GM20431 (cell line): ENCODE measurements at regions not wholly inside any gene's neighbourhood (a gene's known extent, or its start where the extent isn't known, plus 50 kb on each side); places are given as distances from the start of the nearest gene placed in this dataset.
"Not testable (repeated sequence)": the region's sequence is repeated elsewhere in the genome, so short reads cannot be mapped to it uniquely, and the experiment has no call there.

ENCODE experiments used
- in situ Hi-C: fragments of 300-500 bp; cut with MseI, MboI; formaldehyde crosslinking; loops from one replicate; pipeline ENCODE4 v1.15.0; 2020; ENCODE audit warnings: low sequenced_read_pairs; ENCODE audit not compliant: unreplicated experiment

DNA sequence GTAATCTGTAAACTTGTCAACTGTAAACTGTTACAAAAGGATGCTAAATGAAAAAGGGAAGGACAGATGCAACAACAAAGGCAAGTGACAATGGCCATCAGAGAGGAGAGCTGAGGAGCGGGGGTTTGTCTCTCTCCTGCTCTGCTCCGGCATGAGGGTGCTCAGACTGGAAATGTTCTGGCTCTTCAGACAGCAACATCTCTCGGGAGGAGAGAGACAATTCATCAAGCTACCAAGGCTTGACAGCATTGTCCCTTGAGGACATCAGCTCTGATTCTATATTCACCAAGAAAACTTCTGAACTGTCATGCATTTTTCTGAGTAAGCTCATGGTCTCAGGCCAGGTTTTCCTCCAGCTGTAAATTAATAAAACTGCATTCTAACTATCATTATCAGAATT lies 408.2 kb downstream of the IGSF11 start:
- in situ Hi-C loops, result no loop called here

GRCh38 chr3:118628704-118629341 lies 405.8 kb downstream of the IGSF11 start:
- in situ Hi-C loops, result no loop called here

DNA sequence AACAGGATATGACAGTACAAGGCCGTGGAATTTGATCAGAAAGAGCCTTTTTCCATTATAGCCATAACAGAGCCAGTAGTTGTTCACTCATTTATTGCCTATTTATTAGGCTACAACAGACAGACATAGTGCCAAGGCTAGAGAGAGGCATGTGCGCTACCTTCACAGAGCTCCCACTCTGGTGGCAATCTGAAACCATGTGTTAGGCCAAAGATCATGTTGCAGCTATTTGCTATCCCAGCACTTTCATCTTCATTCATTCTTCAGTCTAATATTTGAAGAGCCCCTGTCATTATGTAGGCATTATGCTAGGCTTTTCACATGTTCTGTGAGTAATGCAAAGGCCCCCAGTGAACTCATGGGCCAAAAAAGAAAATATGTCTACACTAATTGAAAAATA lies 404.8 kb downstream of the IGSF11 start:
- in situ Hi-C loops, result no loop called here

DNA sequence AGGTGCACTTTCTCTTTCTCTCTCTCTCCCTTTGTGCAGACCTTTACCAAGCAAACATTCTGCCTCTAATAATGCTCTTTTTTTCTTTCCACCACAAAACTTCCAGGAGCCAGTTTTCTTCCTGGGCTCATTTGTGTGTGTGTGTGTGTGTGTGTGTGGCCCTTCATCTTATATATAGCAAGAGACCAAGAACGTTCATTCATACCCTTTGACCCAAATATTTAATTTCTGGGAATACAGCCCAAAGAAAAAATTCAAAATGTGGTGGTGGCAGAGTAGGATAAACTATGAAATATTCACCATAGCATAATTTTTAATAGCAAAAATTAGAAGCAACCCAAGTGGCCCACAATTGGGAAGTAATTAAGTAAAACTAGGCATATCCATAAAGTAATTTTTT lies 398.9 kb downstream of the IGSF11 start:
- in situ Hi-C loops, result no loop called here

GRCh38 chr3:118636841-118637240 lies 397.8 kb downstream of the IGSF11 start:
- in situ Hi-C loops, result no loop called here

DNA sequence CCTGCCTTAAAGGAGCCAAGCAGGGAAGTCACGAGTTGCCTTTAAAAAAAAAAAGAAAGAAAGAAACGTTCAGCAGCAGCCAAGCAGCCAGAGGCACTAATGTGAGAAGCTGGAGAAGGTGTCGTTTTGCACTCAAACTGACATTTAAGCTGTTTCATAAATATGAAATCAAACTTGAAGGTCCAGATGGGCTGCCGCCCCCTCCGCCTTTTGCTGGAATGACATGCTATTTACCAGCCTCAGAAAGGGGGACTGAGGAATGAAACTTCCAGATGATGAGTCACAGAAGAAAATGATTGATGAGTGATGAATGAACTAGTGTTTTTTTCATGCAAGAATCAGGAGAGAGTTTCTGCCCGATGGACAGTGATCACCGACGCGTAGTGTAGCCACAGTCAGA lies 396.8 kb downstream of the IGSF11 start:
- in situ Hi-C loops, result no loop called here

- in situ Hi-C loops, result no loop called here
These were observed 393.0 kb downstream of the IGSF11 start for GRCh38 chr3:118641608-118642007.

- in situ Hi-C loops, result no loop called here
These were observed 363.5 kb downstream of the IGSF11 start for GRCh38 chr3:118671192-118671591.

- in situ Hi-C loops, result no loop called here
These were observed 359.3 kb downstream of the IGSF11 start for GRCh38 chr3:118675305-118675704.

DNA sequence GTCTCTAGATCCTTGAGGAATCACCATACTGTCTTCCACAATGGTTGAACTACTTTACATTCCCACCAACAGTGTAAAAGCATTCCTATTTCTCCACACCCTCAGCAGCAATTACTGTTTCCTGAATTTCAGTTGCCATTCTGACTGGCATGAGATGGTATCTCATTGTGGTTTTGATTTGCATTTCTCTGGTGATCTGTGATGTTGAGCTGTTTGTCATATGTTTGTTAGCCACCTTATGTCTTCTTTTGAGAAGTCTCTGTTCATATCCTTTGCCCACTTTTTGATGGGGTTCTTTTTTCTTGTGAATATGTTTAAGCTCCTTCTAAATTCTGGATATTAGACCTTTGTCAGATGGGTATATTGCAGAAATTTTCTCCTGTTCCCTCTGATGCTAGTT lies 356.0 kb downstream of the IGSF11 start:
- in situ Hi-C loops, result not testable (repeated sequence)

GRCh38 chr3:118682921-118683320 lies 351.7 kb downstream of the IGSF11 start:
- in situ Hi-C loops, result no loop called here

DNA sequence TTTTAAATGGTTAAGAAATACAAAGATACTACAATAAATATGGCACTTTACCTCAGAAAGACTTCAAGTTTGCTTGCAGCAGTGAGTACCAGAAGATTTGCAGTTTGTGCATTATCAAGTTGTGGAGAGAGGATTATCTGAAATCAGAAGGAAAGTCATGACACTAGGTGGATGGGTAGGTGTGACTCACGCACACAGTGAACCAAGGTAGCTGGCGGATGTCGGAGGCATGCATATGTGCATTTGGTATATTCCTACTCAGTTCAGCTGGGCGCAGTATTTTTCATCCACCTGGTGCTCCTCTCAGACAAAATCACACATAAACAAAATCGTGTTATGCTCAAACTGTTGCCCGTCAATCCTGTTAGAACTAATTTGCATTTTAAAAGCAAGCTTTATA lies 351.0 kb downstream of the IGSF11 start:
- in situ Hi-C loops, result no loop called here

GRCh38 chr3:118688396-118688884 lies 346.2 kb downstream of the IGSF11 start:
- in situ Hi-C loops, result no loop called here

DNA sequence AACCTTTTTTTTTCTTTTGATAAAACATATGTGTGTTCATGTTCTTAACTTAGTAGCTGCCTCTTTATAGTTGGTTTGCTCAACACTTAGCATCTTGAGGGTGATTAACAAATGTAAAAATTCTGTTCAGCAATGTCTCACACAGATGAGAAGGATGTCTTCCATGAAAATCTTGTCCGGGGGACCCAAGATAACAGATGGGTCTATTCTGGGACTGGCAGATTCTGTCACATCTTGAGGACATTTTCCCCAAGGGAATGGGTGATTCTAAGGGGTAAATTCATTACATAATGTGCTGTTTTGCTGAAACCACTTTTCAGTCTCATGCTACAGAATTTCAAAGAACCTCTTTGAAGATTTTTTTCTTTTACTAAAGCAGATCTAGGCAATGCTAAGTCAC lies 342.2 kb downstream of the IGSF11 start:
- in situ Hi-C loops, result no loop called here

GRCh38 chr3:118705487-118706219 lies 329.0 kb downstream of the IGSF11 start:
- in situ Hi-C loops, result no loop called here

GRCh38 chr3:118707991-118708390 lies 326.7 kb downstream of the IGSF11 start:
- in situ Hi-C loops, result no loop called here

GRCh38 chr3:118710532-118710931 lies 324.1 kb downstream of the IGSF11 start:
- in situ Hi-C loops, result no loop called here

GRCh38 chr3:118713502-118714207 lies 321.0 kb downstream of the IGSF11 start:
- in situ Hi-C loops, result no loop called here

- in situ Hi-C loops, result no loop called here
These were observed 319.8 kb downstream of the IGSF11 start for GRCh38 chr3:118714800-118715199.

DNA sequence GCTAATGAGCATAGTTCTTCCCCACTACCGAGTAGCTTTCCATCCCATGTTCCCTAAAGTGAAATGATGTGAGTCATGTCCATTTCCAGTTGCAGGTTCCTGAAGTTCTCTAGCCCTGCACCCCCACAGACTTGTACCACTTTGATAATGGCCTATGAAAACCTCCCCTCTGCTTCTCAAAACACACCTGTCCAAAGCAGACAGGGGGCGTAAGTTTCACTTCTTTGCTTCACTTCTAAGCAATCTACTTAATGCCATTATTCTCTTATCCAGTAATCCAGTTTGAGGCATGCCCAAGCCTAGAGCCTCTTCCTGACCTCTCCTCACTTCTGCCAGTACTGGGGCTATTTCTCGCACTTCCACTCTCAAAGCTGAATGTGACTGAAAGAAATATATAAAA lies 305.1 kb downstream of the IGSF11 start:
- in situ Hi-C loops, result no loop called here

GRCh38 chr3:118734664-118735063 lies 300.0 kb downstream of the IGSF11 start:
- in situ Hi-C loops, result no loop called here
